H1 (cell line): ENCODE measurements at regions not wholly inside any gene's neighbourhood (a gene's known extent, or its start where the extent isn't known, plus 50 kb on each side); places are given as distances from the start of the nearest gene placed in this dataset.

ENCODE experiments used
- CTCF ChIA-PET: fragments of 300-600 bp; sonication (Branson Sonifier 250); formaldehyde crosslinking; loops from one replicate; lab custom pipeline; 2021; ENCODE audit not compliant: partially characterized antibody; lab: Charles Lee
- POLR2A ChIA-PET: fragments of 300-600 bp; sonication (Branson Sonifier 250); formaldehyde crosslinking; loops from one replicate; lab custom pipeline; 2021; ENCODE audit warnings: inconsistent platforms; ENCODE audit not compliant: partially characterized antibody; lab: Charles Lee
- DNase-seq, 2 experiments: peaks; one replicate each; pipeline versions ENCODE4 v3.0.0 to v3.0.0-alpha.2; 2010 to 2022; ENCODE audit warnings: low spot score in 2 of 2, low read depth in 1 of 2, mixed read lengths in 1 of 2
- FAIRE-seq: peaks from 2 replicates; lab custom pipeline; 2011; peaks lifted over from hg19 to GRCh38; lab: Jason Lieb, UNC
- H2AFZ ChIP-seq: 2 replicates; pipeline ENCODE4 v1.8.1; 2012; ENCODE audit warnings: low read length, inconsistent platforms
- H2AK5ac ChIP-seq: 2 replicates; pipeline ENCODE4 v1.6.1; 2013; ENCODE audit warnings: low read depth, low read length
- H2BK120ac ChIP-seq: replicated peaks from 2 replicates; pipeline ENCODE3; 2013; ENCODE audit warnings: low read depth, low read length, inconsistent platforms
- H2BK12ac ChIP-seq: 2 replicates; pipeline ENCODE4 v1.6.1; 2013; ENCODE audit warnings: low read depth, low read length
- H2BK15ac ChIP-seq: 2 replicates; pipeline ENCODE4 v1.6.1; 2013; ENCODE audit warnings: low read length
- H2BK20ac ChIP-seq: 2 replicates; pipeline ENCODE4 v1.6.1; 2013; ENCODE audit warnings: low read length
- H2BK5ac ChIP-seq: 2 replicates; pipeline ENCODE4 v1.6.1; 2013; ENCODE audit warnings: low read depth, low read length
- H3K14ac ChIP-seq: 2 replicates; pipeline ENCODE4 v1.6.1; 2013; ENCODE audit warnings: inconsistent platforms; ENCODE audit not compliant: insufficient read length
- H3K18ac ChIP-seq: 2 replicates; pipeline ENCODE4 v1.6.1; 2013; ENCODE audit warnings: low read length; ENCODE audit errors: extremely low read depth
- H3K23ac ChIP-seq: 2 replicates; pipeline ENCODE4 v1.6.1; 2013; ENCODE audit warnings: inconsistent platforms; ENCODE audit not compliant: insufficient read length
- H3K23me2 ChIP-seq: 2 replicates; pipeline ENCODE4 v1.6.1; 2013; ENCODE audit warnings: low read depth, low read length
- H3K27ac ChIP-seq: 2 replicates; pipeline ENCODE4 v1.6.1; 2011; ENCODE audit warnings: low read depth, low read length, inconsistent platforms
- H3K27me3 ChIP-seq, 4 experiments: replicated peaks in 1 of 4; 1 replicate in 1 of 4; 2 replicates in 3 of 4; pipeline versions ENCODE4 v1.6.1 to v1.8.1; 2011 to 2013; ENCODE audit warnings: low read length in 3 of 4, mild to moderate bottlenecking in 3 of 4, inconsistent platforms in 2 of 4, mixed read lengths in 2 of 4, moderate library complexity in 1 of 4; ENCODE audit not compliant: control insufficient read depth in 3 of 4, insufficient read depth in 3 of 4; ENCODE audit errors: extremely low read depth in 1 of 4
- H3K36me3 ChIP-seq, 4 experiments: 2 replicates each; pipeline versions ENCODE4 v1.6.1 to v1.8.1; 2011 to 2013; ENCODE audit warnings: mild to moderate bottlenecking in 4 of 4, low read length in 3 of 4, moderate library complexity in 2 of 4, control low read depth in 1 of 4, inconsistent platforms in 1 of 4; ENCODE audit not compliant: insufficient read depth in 4 of 4, control insufficient read depth in 2 of 4
- H3K4ac ChIP-seq: replicated peaks from 2 replicates; pipeline ENCODE3; 2013; ENCODE audit warnings: low read length, low read depth, mixed read lengths, inconsistent platforms; ENCODE audit not compliant: insufficient read length
- H3K4me1 ChIP-seq, 4 experiments: replicated peaks in 1 of 4; 1 replicate in 1 of 4; 2 replicates in 3 of 4; pipeline versions ENCODE4 v1.6.1 to v1.8.1; 2011 to 2013; ENCODE audit warnings: low read length in 3 of 4, inconsistent platforms in 2 of 4, mixed read lengths in 1 of 4; ENCODE audit not compliant: insufficient read depth in 4 of 4, control insufficient read depth in 3 of 4
- H3K4me2 ChIP-seq, 2 experiments: 2 replicates each; pipeline versions ENCODE4 v1.6.1 to v1.8.1; 2011 to 2013; ENCODE audit warnings: low read depth in 2 of 2, low read length in 2 of 2, control low read depth in 1 of 2, inconsistent platforms in 1 of 2, mild to moderate bottlenecking in 1 of 2; ENCODE audit not compliant: insufficient read depth in 1 of 2
- H3K4me3 ChIP-seq, 4 experiments: fragments of 200-600, 300-600 bp in 1 of 4; sonication (generic), shearing (Covaris generic), sonication (Bioruptor Twin) in 1 of 4; 2 replicates each; pipeline versions ENCODE4 v1.5.1 to v1.8.1; 2011 to 2016; ENCODE audit warnings: low read length in 4 of 4, low read depth in 3 of 4, control low read depth in 2 of 4, inconsistent platforms in 2 of 4, mild to moderate bottlenecking in 2 of 4, mixed read lengths in 1 of 4, moderate library complexity in 1 of 4; ENCODE audit not compliant: insufficient read depth in 2 of 4; ENCODE audit errors: extremely low read depth in 1 of 4
- H3K56ac ChIP-seq: replicated peaks from 2 replicates; pipeline ENCODE3; 2013; ENCODE audit warnings: low read depth, mild to moderate bottlenecking, mixed read lengths, low read length, inconsistent platforms; ENCODE audit not compliant: insufficient read length
- H3K79me1 ChIP-seq: 2 replicates; pipeline ENCODE4 v1.6.1; 2013; ENCODE audit warnings: low read depth, low read length, control low read depth
- H3K79me2 ChIP-seq, 2 experiments: 2 replicates each; pipeline versions ENCODE4 v1.6.1 to v1.8.1; 2012 to 2013; ENCODE audit warnings: low read length in 2 of 2, mild to moderate bottlenecking in 2 of 2, inconsistent platforms in 1 of 2; ENCODE audit not compliant: insufficient read depth in 2 of 2, control insufficient read depth in 1 of 2
- H3K9ac ChIP-seq, 4 experiments: replicated peaks in 1 of 4; 1 replicate in 1 of 4; 2 replicates in 3 of 4; pipeline versions ENCODE4 v1.6.1 to v1.8.1; 2011 to 2013; ENCODE audit warnings: low read depth in 3 of 4, low read length in 3 of 4, control low read depth in 2 of 4, mild to moderate bottlenecking in 2 of 4, moderate library complexity in 2 of 4, inconsistent platforms in 1 of 4; ENCODE audit errors: extremely low read depth in 1 of 4
- H3K9me3 ChIP-seq, 2 experiments: 2 replicates each; pipeline versions ENCODE4 v1.6.1 to v1.8.1; 2012 to 2013; ENCODE audit warnings: mild to moderate bottlenecking in 2 of 2, moderate library complexity in 2 of 2, control low read depth in 1 of 2, inconsistent platforms in 1 of 2, low read depth in 1 of 2, low read length in 1 of 2, mixed read lengths in 1 of 2; ENCODE audit not compliant: insufficient read depth in 2 of 2
- H4K20me1 ChIP-seq, 2 experiments: replicated peaks in 1 of 2; 2 replicates each; pipeline versions ENCODE3 to v1.8.1; 2011 to 2013; ENCODE audit warnings: inconsistent platforms in 2 of 2, low read length in 2 of 2, mild to moderate bottlenecking in 1 of 2; ENCODE audit not compliant: insufficient read depth in 2 of 2, control insufficient read depth in 1 of 2
- H4K5ac ChIP-seq: 2 replicates; pipeline ENCODE4 v1.6.1; 2013; ENCODE audit warnings: low read length, low read depth, mixed read lengths, inconsistent platforms; ENCODE audit not compliant: insufficient read length
- H4K8ac ChIP-seq: 2 replicates; pipeline ENCODE4 v1.8.0; 2013; ENCODE audit warnings: mild to moderate bottlenecking, moderate library complexity, low read length, inconsistent platforms; ENCODE audit not compliant: insufficient read depth; ENCODE audit errors: extremely low read depth
- H4K91ac ChIP-seq: replicated peaks from 2 replicates; pipeline ENCODE3; 2013; ENCODE audit warnings: low read length, mixed read lengths, inconsistent platforms; ENCODE audit not compliant: insufficient read length
- CREB1 ChIP-seq: IDR thresholded peaks from 2 replicates; pipeline ENCODE4 v1.6.1; 2012; ENCODE audit warnings: inconsistent platforms
- SIN3A ChIP-seq, 2 experiments: IDR thresholded peaks in 1 of 2; conservative IDR thresholded peaks in 1 of 2; 2 replicates each; pipeline ENCODE4 v1.6.1; 2011 to 2012; ENCODE audit warnings: low read length in 2 of 2, improper control_type of control experiment in 1 of 2, low read depth in 1 of 2, mild to moderate bottlenecking in 1 of 2
- WGBS, 2 experiments: shearing (Covaris generic) in 1 of 2; methylation state at CpG; one replicate each; pipeline versions ENCODE4 v1.1.6 to v1.1.7; 2013 to 2015; ENCODE audit warnings: low lambda C conversion rate in 2 of 2, mixed read lengths in 2 of 2, inconsistent platforms in 1 of 2, low coverage in 1 of 2, missing lambda C conversion rate in 1 of 2; ENCODE audit not compliant: insufficient replicate concordance in 2 of 2, insufficient coverage in 1 of 2, insufficient read length in 1 of 2; ENCODE audit errors: extremely low coverage in 1 of 2, missing lambda C conversion rate in 1 of 2; 5-methylcytosine and 5-hydroxymethylcytosine counted together

- no peaks in the 10 kb centered on the region for H4K20me1 ChIP-seq
- no peak overlapping the region for H2BK20ac ChIP-seq
- H2BK15ac ChIP-seq, result no peak overlapping the region
- H3K18ac ChIP-seq, result no peak overlapping the region
- H3K23me2 ChIP-seq, result no peaks in the 10 kb centered on the region
- H4K91ac ChIP-seq, result no peak overlapping the region
- no peak overlapping the region for H4K5ac ChIP-seq
- H3K9me3 ChIP-seq, result 0 out of 4 replicates have a peak, but pooled peaks cover 0 to 2% of the 10 kb centered on the region in 2 experiments
- H2BK5ac ChIP-seq, result no peak overlapping the region
- H3K36me3 ChIP-seq, result no peaks in the 10 kb centered on the region
- no peak overlapping the region for H2BK12ac ChIP-seq
- H2BK120ac ChIP-seq, result no peak overlapping the region
- H3K4me2 ChIP-seq, result no peak overlapping the region
- peaks cover 0 to 14% (median 3%) of the 10 kb centered on the region in 4 experiments; a peak in 4 of 7 replicates for H3K4me1 ChIP-seq
- no peak overlapping the region for H3K27ac ChIP-seq
- H3K79me1 ChIP-seq, result no peaks in the 10 kb centered on the region
- no peak overlapping the region for H4K8ac ChIP-seq
- 76% methylated on average over 1 of the region's 1 CpG; no CpG with 5 or more reads in 1 of the 2 experiments for WGBS, 2 experiments
- H3K79me2 ChIP-seq, result no peaks in the 10 kb centered on the region
- no peak overlapping the region for H3K23ac ChIP-seq
- no peak overlapping the region for H3K56ac ChIP-seq
- H3K14ac ChIP-seq, result no peak overlapping the region
- H3K27me3 ChIP-seq, result no peaks in the 10 kb centered on the region; a peak in 1 of 7 replicates
- no peak for FAIRE-seq
- H2AK5ac ChIP-seq, result no peak overlapping the region
- no peak overlapping the region for H2AFZ ChIP-seq
- CTCF ChIA-PET, result interaction anchor here (0.6 to 5.4 kb wide), 2 partner anchors 12 to 166 kb away, joined by 3 to 23 read pairs; no protein-coding TSS in a partner anchor
- H3K4ac ChIP-seq, result no peak overlapping the region
- no peak for TF ChIP-seq SIN3A (conservative IDR thresholded peaks at IDR 0.05 in 1 of 2, IDR thresholded peaks at IDR 0.05 in 1 of 2; ENCODE audit: low read depth in 1 of 2, low read length in 2 of 2)
- TF ChIP-seq CREB1, result no peak
- TF ChIP-seq, all 59 proteins: peak for 0
- no peak for DNase-seq
- POLR2A ChIA-PET, result no interaction called here
- no peak overlapping the region for H3K4me3 ChIP-seq
- H3K9ac ChIP-seq, result no peak overlapping the region
Measured at GRCh38 chr15:35184646-35185045, 99.6 kb upstream of the NANOGP8 start.
